Fibroblast of lung (primary cell): ENCODE measurements at regions not wholly inside any gene's neighbourhood (a gene's known extent, or its start where the extent isn't known, plus 50 kb on each side); places are given as distances from the start of the nearest gene placed in this dataset.

Source experiments
- EZH2 ChIP-seq: IDR thresholded peaks from 2 replicates; pipeline ENCODE4 v1.5.1; 2012; ENCODE audit warnings: low read length, control low read depth, mild to moderate bottlenecking; ENCODE audit errors: missing control alignments
- TF ChIP-seq, protein P1 (sequence below), 2 donors: IDR thresholded peaks in 1 of 2; conservative IDR thresholded peaks in 1 of 2; 1 replicate in 1 of 2; 2 replicates in 1 of 2; pipeline ENCODE4 v1.5.1; 2011 to 2012; ENCODE audit warnings: low read length in 2 of 2, control low read depth in 1 of 2, inconsistent platforms in 1 of 2, low read depth in 1 of 2, mild to moderate bottlenecking in 1 of 2

GRCh38 chr12:126389961-126390360 is 1324.7 kb downstream of the AACS start:
- TF ChIP-seq, protein P1, sequence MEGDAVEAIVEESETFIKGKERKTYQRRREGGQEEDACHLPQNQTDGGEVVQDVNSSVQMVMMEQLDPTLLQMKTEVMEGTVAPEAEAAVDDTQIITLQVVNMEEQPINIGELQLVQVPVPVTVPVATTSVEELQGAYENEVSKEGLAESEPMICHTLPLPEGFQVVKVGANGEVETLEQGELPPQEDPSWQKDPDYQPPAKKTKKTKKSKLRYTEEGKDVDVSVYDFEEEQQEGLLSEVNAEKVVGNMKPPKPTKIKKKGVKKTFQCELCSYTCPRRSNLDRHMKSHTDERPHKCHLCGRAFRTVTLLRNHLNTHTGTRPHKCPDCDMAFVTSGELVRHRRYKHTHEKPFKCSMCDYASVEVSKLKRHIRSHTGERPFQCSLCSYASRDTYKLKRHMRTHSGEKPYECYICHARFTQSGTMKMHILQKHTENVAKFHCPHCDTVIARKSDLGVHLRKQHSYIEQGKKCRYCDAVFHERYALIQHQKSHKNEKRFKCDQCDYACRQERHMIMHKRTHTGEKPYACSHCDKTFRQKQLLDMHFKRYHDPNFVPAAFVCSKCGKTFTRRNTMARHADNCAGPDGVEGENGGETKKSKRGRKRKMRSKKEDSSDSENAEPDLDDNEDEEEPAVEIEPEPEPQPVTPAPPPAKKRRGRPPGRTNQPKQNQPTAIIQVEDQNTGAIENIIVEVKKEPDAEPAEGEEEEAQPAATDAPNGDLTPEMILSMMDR (conservative IDR thresholded peaks at IDR 0.05 in 1 of 2, IDR thresholded peaks at IDR 0.05 in 1 of 2; ENCODE audit: low read depth in 1 of 2, low read length in 2 of 2): no peak
- no peak for TF ChIP-seq EZH2
